IgD-negative memory B cell (primary cell): ENCODE measurements at regions not wholly inside any gene's neighbourhood (a gene's known extent, or its start where the extent isn't known, plus 50 kb on each side); places are given as distances from the start of the nearest gene placed in this dataset.
A peak's percentile ranks its signal among the peaks of the same experiment; 100 is the strongest.

Source experiments
- H3K27ac Mint-ChIP-seq, 3 donors: one replicate each; pipeline ENCODE4 v1.8.0; 2020 to 2022; ENCODE audit warnings: mild to moderate bottlenecking in 3 of 3, mixed read lengths in 3 of 3, moderate library complexity in 1 of 3
- H3K27me3 Mint-ChIP-seq: one replicate; pipeline ENCODE4 v1.8.0; 2021; ENCODE audit warnings: mixed read lengths
- H3K36me3 Mint-ChIP-seq: one replicate; pipeline ENCODE4 v1.8.0; 2020; ENCODE audit warnings: mild to moderate bottlenecking, mixed read lengths
- H3K4me1 Mint-ChIP-seq, 3 donors: one replicate each; pipeline ENCODE4 v1.8.0; 2020 to 2022; ENCODE audit warnings: mixed read lengths in 3 of 3, mild to moderate bottlenecking in 1 of 3
- H3K4me3 Mint-ChIP-seq, 4 donors: one replicate each; pipeline ENCODE4 v1.8.0; 2020 to 2022; ENCODE audit warnings: mild to moderate bottlenecking in 4 of 4, mixed read lengths in 4 of 4, moderate library complexity in 3 of 4
- H3K9me3 Mint-ChIP-seq, 3 donors: one replicate each; pipeline ENCODE4 v1.8.0; 2020 to 2021; ENCODE audit warnings: mixed read lengths in 3 of 3, mild to moderate bottlenecking in 1 of 3

GRCh38 chr15:91604122-91604521, 249.4 kb upstream of the SLCO3A1 start:
- Mint-ChIP-seq H3K9me3 (peaks cover 0 to 4% (median 4%) of the 10 kb centered on the region in 3 donors), H3K4me1 (no peaks in the 10 kb centered on the region), H3K27me3 (no peaks in the 10 kb centered on the region), H3K27ac (no peak overlapping the region), H3K36me3 (no peaks in the 10 kb centered on the region), H3K4me3 (no peak overlapping the region)

- H3K9me3 Mint-ChIP-seq = peaks cover 0 to 6% (median 4%) of the 10 kb centered on the region in 3 donors
- no peak overlapping the region for H3K4me3 Mint-ChIP-seq
- H3K27me3 Mint-ChIP-seq = no peaks in the 10 kb centered on the region
- no peaks in the 10 kb centered on the region for H3K4me1 Mint-ChIP-seq
- H3K27ac Mint-ChIP-seq = no peak overlapping the region
- H3K36me3 Mint-ChIP-seq = no peaks in the 10 kb centered on the region
Measured at GRCh38 chr15:91605576-91605975, 247.9 kb upstream of the SLCO3A1 start.

- H3K27me3 Mint-ChIP-seq = no peaks in the 10 kb centered on the region
- H3K36me3 Mint-ChIP-seq = no peaks in the 10 kb centered on the region
- H3K4me1 Mint-ChIP-seq = no peaks in the 10 kb centered on the region
- no peak overlapping the region for H3K27ac Mint-ChIP-seq
- no peak overlapping the region for H3K4me3 Mint-ChIP-seq
- H3K9me3 Mint-ChIP-seq = peaks cover 0 to 9% (median 4%) of the 10 kb centered on the region in 3 donors
Measured at GRCh38 chr15:91609231-91609630, 244.3 kb upstream of the SLCO3A1 start.

GRCh38 chr15:91609966-91610365, 243.5 kb upstream of the SLCO3A1 start:
- Mint-ChIP-seq H3K9me3 (peaks cover 0 to 9% (median 4%) of the 10 kb centered on the region in 3 donors), H3K27ac (peak overlapping the region in 1 of 3 donors; percentile 35)

GRCh38 chr15:91611561-91612323, 241.8 kb upstream of the SLCO3A1 start:
- Mint-ChIP-seq H3K27me3 (no peaks in the 10 kb centered on the region), H3K36me3 (no peaks in the 10 kb centered on the region), H3K4me3 (no peak overlapping the region), H3K9me3 (peaks cover 3 to 11% (median 8%) of the 10 kb centered on the region in 3 donors), H3K4me1 (no peaks in the 10 kb centered on the region), H3K27ac (no peak overlapping the region)

More at GRCh38 chr15:91609966-91610365, 243.5 kb upstream of the SLCO3A1 start:
- no peaks in the 10 kb centered on the region for H3K27me3 Mint-ChIP-seq
- H3K4me3 Mint-ChIP-seq = no peak overlapping the region
- H3K36me3 Mint-ChIP-seq = no peaks in the 10 kb centered on the region
- H3K4me1 Mint-ChIP-seq = no peaks in the 10 kb centered on the region

- Mint-ChIP-seq H3K4me1 (no peaks in the 10 kb centered on the region), H3K27ac (no peak overlapping the region), H3K36me3 (no peaks in the 10 kb centered on the region), H3K27me3 (peaks cover 1% of the 10 kb centered on the region), H3K4me3 (no peak overlapping the region), H3K9me3 (peaks cover 5 to 14% (median 10%) of the 10 kb centered on the region in 3 donors)
Measured at GRCh38 chr15:91620229-91620628, 233.3 kb upstream of the SLCO3A1 start.

- no peak overlapping the region for H3K27ac Mint-ChIP-seq
- H3K27me3 Mint-ChIP-seq = peaks cover 1% of the 10 kb centered on the region
- H3K4me3 Mint-ChIP-seq = no peak overlapping the region
- H3K4me1 Mint-ChIP-seq = no peaks in the 10 kb centered on the region
- peaks cover 3 to 10% (median 7%) of the 10 kb centered on the region in 3 donors for H3K9me3 Mint-ChIP-seq
- H3K36me3 Mint-ChIP-seq = no peaks in the 10 kb centered on the region
Measured at GRCh38 chr15:91622235-91622634, 231.3 kb upstream of the SLCO3A1 start.

GRCh38 chr15:91622711-91623342, 230.7 kb upstream of the SLCO3A1 start:
- Mint-ChIP-seq H3K36me3 (no peaks in the 10 kb centered on the region), H3K27me3 (peaks cover 1% of the 10 kb centered on the region), H3K4me1 (no peaks in the 10 kb centered on the region), H3K4me3 (no peak overlapping the region), H3K9me3 (peaks cover 3 to 10% (median 7%) of the 10 kb centered on the region in 3 donors), H3K27ac (no peak overlapping the region)

- Mint-ChIP-seq H3K4me3 (no peak overlapping the region), H3K9me3 (peaks cover 0 to 2% (median 0%) of the 10 kb centered on the region in 3 donors), H3K36me3 (no peaks in the 10 kb centered on the region), H3K27me3 (peaks cover 1% of the 10 kb centered on the region), H3K27ac (no peak overlapping the region), H3K4me1 (no peaks in the 10 kb centered on the region)
Measured at GRCh38 chr15:91624353-91624968, 229.0 kb upstream of the SLCO3A1 start.

- Mint-ChIP-seq H3K4me1 (no peaks in the 10 kb centered on the region), H3K27ac (no peak overlapping the region), H3K36me3 (no peaks in the 10 kb centered on the region), H3K9me3 (peaks cover 0 to 2% (median 0%) of the 10 kb centered on the region in 3 donors), H3K4me3 (no peak overlapping the region), H3K27me3 (peaks cover 1% of the 10 kb centered on the region)
Measured at GRCh38 chr15:91625506-91625905, 228.0 kb upstream of the SLCO3A1 start.

- Mint-ChIP-seq H3K36me3 (no peaks in the 10 kb centered on the region), H3K9me3 (peaks cover 0 to 2% (median 0%) of the 10 kb centered on the region in 3 donors), H3K4me1 (no peaks in the 10 kb centered on the region), H3K4me3 (no peak overlapping the region), H3K27ac (no peak overlapping the region), H3K27me3 (peaks cover 1% of the 10 kb centered on the region)
Measured at GRCh38 chr15:91627473-91628278, 225.8 kb upstream of the SLCO3A1 start.

- Mint-ChIP-seq H3K27me3 (peaks cover under 1% of the 10 kb centered on the region), H3K4me3 (no peak overlapping the region), H3K4me1 (no peaks in the 10 kb centered on the region), H3K36me3 (no peaks in the 10 kb centered on the region), H3K27ac (no peak overlapping the region), H3K9me3 (peaks cover 0 to 3% (median 0%) of the 10 kb centered on the region in 3 donors)
Measured at GRCh38 chr15:91630090-91630489, 223.4 kb upstream of the SLCO3A1 start.

- Mint-ChIP-seq H3K27ac (no peak overlapping the region), H3K36me3 (no peaks in the 10 kb centered on the region), H3K4me1 (no peaks in the 10 kb centered on the region), H3K27me3 (peaks cover 3% of the 10 kb centered on the region), H3K4me3 (no peak overlapping the region), H3K9me3 (peaks cover 1 to 5% (median 2%) of the 10 kb centered on the region in 3 donors)
Measured at GRCh38 chr15:91632176-91632575, 221.3 kb upstream of the SLCO3A1 start.

GRCh38 chr15:91632981-91633380, 220.5 kb upstream of the SLCO3A1 start:
- Mint-ChIP-seq H3K4me3 (no peak overlapping the region), H3K9me3 (peaks cover 4 to 9% (median 4%) of the 10 kb centered on the region in 3 donors), H3K27ac (no peak overlapping the region), H3K27me3 (peaks cover 3% of the 10 kb centered on the region), H3K36me3 (no peaks in the 10 kb centered on the region), H3K4me1 (no peaks in the 10 kb centered on the region)

GRCh38 chr15:91634179-91634578, 219.3 kb upstream of the SLCO3A1 start:
- no peak overlapping the region for H3K4me3 Mint-ChIP-seq
- H3K4me1 Mint-ChIP-seq = no peaks in the 10 kb centered on the region
- no peak overlapping the region for H3K27ac Mint-ChIP-seq
- H3K27me3 Mint-ChIP-seq = peaks cover 3% of the 10 kb centered on the region
- H3K36me3 Mint-ChIP-seq = no peaks in the 10 kb centered on the region
- H3K9me3 Mint-ChIP-seq = peaks cover 5 to 12% (median 9%) of the 10 kb centered on the region in 3 donors
